Kidney (tissue), 13 donors: ENCODE measurements at regions not wholly inside any gene's neighbourhood (a gene's known extent, or its start where the extent isn't known, plus 50 kb on each side); places are given as distances from the start of the nearest gene placed in this dataset.

Experiments
- DNase-seq, 5 donors: peaks; one replicate each; pipeline ENCODE4 v3.0.0-alpha.2; 2013 to 2020
- FAIRE-seq: peaks from 2 replicates; lab custom pipeline; 2012; peaks lifted over from hg19 to GRCh38; lab: Jason Lieb, UNC
- H3K27ac ChIP-seq, 2 donors: one replicate each; pipeline ENCODE4 v1.7.0; 2013; ENCODE audit warnings: low read depth in 2 of 2, low read length in 2 of 2, inconsistent platforms in 1 of 2
- H3K27me3 ChIP-seq: one replicate; pipeline ENCODE4 v1.7.1; 2013; ENCODE audit warnings: low read length, inconsistent platforms; ENCODE audit not compliant: control insufficient read depth, insufficient read depth
- H3K36me3 ChIP-seq, 3 donors: one replicate each; pipeline versions ENCODE4 v1.7.0 to v1.7.1; 2013; ENCODE audit warnings: low read length in 3 of 3, control low read depth in 1 of 3, inconsistent platforms in 1 of 3; ENCODE audit not compliant: insufficient read depth in 3 of 3, control insufficient read depth in 2 of 3
- H3K4me1 ChIP-seq, 3 donors: one replicate each; pipeline versions ENCODE4 v1.7.0 to v1.7.1; 2013; ENCODE audit warnings: low read length in 3 of 3, inconsistent platforms in 1 of 3, low read depth in 1 of 3; ENCODE audit not compliant: control insufficient read depth in 2 of 3, insufficient read depth in 2 of 3
- H3K4me3 ChIP-seq, 3 donors: one replicate each; pipeline versions ENCODE4 v1.7.0 to v1.8.1; 2013; ENCODE audit warnings: low read length in 3 of 3, control low read depth in 1 of 3, inconsistent platforms in 1 of 3
- H3K9ac ChIP-seq, 3 donors: one replicate each; pipeline versions ENCODE4 v1.7.0 to v1.7.1; 2013; ENCODE audit warnings: low read length in 3 of 3, control low read depth in 1 of 3, inconsistent platforms in 1 of 3
- H3K9me3 ChIP-seq, 3 donors: one replicate each; pipeline versions ENCODE4 v1.7.0 to v1.7.1; 2013; ENCODE audit warnings: low read length in 3 of 3, control low read depth in 1 of 3, inconsistent platforms in 1 of 3; ENCODE audit not compliant: control insufficient read depth in 2 of 3, insufficient read depth in 1 of 3
- intact Hi-C: fragments of 100-400 bp; cut with DNase I; formaldehyde crosslinking; loops from one replicate; pipeline ENCODE4 v1.11.1; 2022
- TF ChIP-seq, protein P1 (sequence below): IDR thresholded peaks from 3 replicates; pipeline ENCODE4 v1.5.1; 2012; ENCODE audit warnings: mild to moderate bottlenecking, moderate library complexity, borderline replicate concordance; ENCODE audit not compliant: insufficient read depth; ENCODE audit errors: extremely low read depth
- donor health status: control.
- donor health status: control.
- donor health status: control.
- donor health status: control.
- donor health status: control.
- donor health status: DM: yes; HTN: yes; CAD: no.
- donor health status: Normal renal cell carcinoma (clear cell type).

- intact Hi-C loops = no loop called here
- TF ChIP-seq, protein P1, sequence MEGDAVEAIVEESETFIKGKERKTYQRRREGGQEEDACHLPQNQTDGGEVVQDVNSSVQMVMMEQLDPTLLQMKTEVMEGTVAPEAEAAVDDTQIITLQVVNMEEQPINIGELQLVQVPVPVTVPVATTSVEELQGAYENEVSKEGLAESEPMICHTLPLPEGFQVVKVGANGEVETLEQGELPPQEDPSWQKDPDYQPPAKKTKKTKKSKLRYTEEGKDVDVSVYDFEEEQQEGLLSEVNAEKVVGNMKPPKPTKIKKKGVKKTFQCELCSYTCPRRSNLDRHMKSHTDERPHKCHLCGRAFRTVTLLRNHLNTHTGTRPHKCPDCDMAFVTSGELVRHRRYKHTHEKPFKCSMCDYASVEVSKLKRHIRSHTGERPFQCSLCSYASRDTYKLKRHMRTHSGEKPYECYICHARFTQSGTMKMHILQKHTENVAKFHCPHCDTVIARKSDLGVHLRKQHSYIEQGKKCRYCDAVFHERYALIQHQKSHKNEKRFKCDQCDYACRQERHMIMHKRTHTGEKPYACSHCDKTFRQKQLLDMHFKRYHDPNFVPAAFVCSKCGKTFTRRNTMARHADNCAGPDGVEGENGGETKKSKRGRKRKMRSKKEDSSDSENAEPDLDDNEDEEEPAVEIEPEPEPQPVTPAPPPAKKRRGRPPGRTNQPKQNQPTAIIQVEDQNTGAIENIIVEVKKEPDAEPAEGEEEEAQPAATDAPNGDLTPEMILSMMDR = no peak
- Histone ChIP-seq H3K36me3 (no peaks in the 10 kb centered on the region), H3K4me1 (no peaks in the 10 kb centered on the region), H3K27me3 (no peaks in the 10 kb centered on the region), H3K4me3 (no peak overlapping the region), H3K9ac (no peak overlapping the region), H3K27ac (no peak overlapping the region), H3K9me3 (no peaks in the 10 kb centered on the region)
- FAIRE-seq = no peak
- no peak for DNase-seq
Measured at GRCh38 chr15:29540479-29540878, 270.9 kb upstream of the NSMCE3 start.

GRCh38 chr15:29539736-29540135 lies 270.1 kb upstream of the NSMCE3 start:
- DNase-seq = no peak
- Histone ChIP-seq H3K36me3 (no peaks in the 10 kb centered on the region), H3K4me3 (no peak overlapping the region), H3K9ac (no peak overlapping the region), H3K27ac (no peak overlapping the region), H3K9me3 (no peaks in the 10 kb centered on the region), H3K4me1 (no peaks in the 10 kb centered on the region), H3K27me3 (no peaks in the 10 kb centered on the region)
- FAIRE-seq = no peak
- intact Hi-C loops = no loop called here
- TF ChIP-seq, protein P1 = no peak

- Histone ChIP-seq H3K27me3 (no peaks in the 10 kb centered on the region), H3K36me3 (no peaks in the 10 kb centered on the region), H3K9me3 (no peaks in the 10 kb centered on the region), H3K9ac (no peak overlapping the region), H3K4me3 (no peak overlapping the region), H3K4me1 (peaks cover 0 to 2% (median 0%) of the 10 kb centered on the region in 3 donors), H3K27ac (no peak overlapping the region)
- FAIRE-seq (no peak), DNase-seq (peak in 1 of 5 donors; percentile 39)
- TF ChIP-seq, protein P1 = no peak
- intact Hi-C loops = no loop called here
Measured at GRCh38 chr15:29538044-29538443, 268.4 kb upstream of the NSMCE3 start.

DNA sequence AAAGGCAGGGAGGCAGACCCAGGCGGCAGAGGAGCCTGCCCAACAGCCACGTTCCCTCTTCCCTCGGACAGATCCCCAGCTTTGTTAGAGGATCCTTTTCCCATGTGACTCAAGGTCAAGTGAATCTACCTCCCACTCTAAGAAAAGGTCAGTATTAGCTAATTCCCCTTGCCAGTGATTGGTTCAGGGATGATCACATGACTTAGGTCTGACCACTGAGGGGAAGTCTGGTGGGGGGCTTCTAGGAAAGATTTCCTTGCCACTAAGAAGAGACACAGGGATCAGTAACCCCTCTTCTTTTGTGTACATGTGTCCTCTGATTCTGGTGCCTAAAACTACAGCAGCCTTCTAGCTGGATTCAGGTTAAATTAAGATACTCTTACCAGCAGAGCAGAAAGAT lies 266.3 kb upstream of the NSMCE3 start:
- Histone ChIP-seq H3K27ac (no peak overlapping the region), H3K27me3 (no peaks in the 10 kb centered on the region), H3K9ac (no peak overlapping the region), H3K4me1 (peaks cover 0 to 2% (median 0%) of the 10 kb centered on the region in 3 donors), H3K9me3 (no peaks in the 10 kb centered on the region), H3K36me3 (no peaks in the 10 kb centered on the region), H3K4me3 (no peak overlapping the region)
- intact Hi-C loops = no loop called here
- no peak for FAIRE-seq
- TF ChIP-seq, protein P1 = no peak
- no peak for DNase-seq
